ENCODE measurements at regions not wholly inside any gene's neighbourhood (a gene's known extent, or its start where the extent isn't known, plus 50 kb on each side); places are given as distances from the start of the nearest gene placed in this dataset.

DNA sequence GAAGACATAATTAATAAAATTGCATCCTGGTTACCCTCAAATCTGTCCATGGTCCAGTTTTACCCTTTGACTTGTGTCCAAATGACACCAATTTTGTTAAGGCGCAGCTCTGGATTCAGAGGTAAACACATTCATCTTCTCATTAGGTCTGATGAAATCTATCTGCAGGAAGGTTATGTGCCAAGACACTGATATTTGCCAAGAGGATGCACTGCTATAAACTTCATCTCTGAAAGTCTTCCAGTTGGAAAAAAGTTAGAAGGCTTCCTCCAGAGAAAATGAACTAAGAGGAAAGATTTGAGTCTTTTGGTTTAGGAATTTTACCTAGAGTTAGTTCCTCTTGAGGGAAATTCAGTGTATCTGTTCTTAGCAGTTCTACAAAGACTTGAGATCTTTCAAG is 717.8 kb downstream of the DTWD2 start (continued):
- TF ChIP-seq ZNF423 (CRISPR knock-in tag; IDR thresholded peaks at IDR 0.05) (no peak), OVOL2 (CRISPR knock-in tag; IDR thresholded peaks at IDR 0.05; ENCODE audit: borderline replicate concordance) (no peak)
- TF ChIP-seq, protein P1, sequence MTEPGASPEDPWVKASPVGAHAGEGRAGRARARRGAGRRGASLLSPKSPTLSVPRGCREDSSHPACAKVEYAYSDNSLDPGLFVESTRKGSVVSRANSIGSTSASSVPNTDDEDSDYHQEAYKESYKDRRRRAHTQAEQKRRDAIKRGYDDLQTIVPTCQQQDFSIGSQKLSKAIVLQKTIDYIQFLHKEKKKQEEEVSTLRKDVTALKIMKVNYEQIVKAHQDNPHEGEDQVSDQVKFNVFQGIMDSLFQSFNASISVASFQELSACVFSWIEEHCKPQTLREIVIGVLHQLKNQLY (CRISPR knock-in tag; IDR thresholded peaks at IDR 0.05), result no peak

DNA sequence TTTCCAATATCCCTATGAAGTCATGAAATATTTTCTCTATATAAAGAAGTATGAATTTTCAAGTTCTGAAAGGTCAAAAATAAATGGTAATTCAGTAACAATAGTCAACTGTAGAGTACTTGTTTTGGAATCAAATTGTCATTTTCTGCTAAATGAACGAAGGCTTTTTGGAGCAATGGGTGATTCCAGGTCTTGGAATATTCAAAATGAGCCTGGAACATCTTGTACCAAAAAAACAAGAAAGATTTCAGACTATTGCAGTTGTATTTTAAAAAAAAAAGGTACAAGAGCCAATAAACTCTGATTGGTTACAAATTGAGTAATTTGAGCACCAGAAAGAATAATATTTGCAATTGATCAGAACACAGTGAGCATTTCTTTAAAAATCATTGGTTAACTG is 730.1 kb downstream of the DTWD2 start:
- no peak overlapping the region for H3K27ac Mint-ChIP-seq
- no peaks in the 10 kb centered on the region for H3K4me1 Mint-ChIP-seq
- no peaks in the 10 kb centered on the region for H3K27me3 Mint-ChIP-seq (ENCODE audit: low read depth)
- CTCF ChIA-PET, result no interaction called here
- POLR2A ChIA-PET, result no interaction called here
- no peaks in the 10 kb centered on the region for H3K9me3 Mint-ChIP-seq
- no peaks in the 10 kb centered on the region for H3K36me3 Mint-ChIP-seq
- DNase-seq (ENCODE audit: low spot score), result no peak
- TF ChIP-seq GABPB1 (CRISPR knock-in tag; IDR thresholded peaks at IDR 0.05) (no peak), ATF1 (CRISPR knock-in tag; IDR thresholded peaks at IDR 0.05) (no peak), IRF2 (CRISPR knock-in tag; IDR thresholded peaks at IDR 0.05; ENCODE audit: borderline replicate concordance, low read depth) (no peak), TEAD1 (CRISPR knock-in tag; IDR thresholded peaks at IDR 0.05) (no peak), MXD4 (CRISPR knock-in tag; IDR thresholded peaks at IDR 0.05; ENCODE audit: borderline replicate concordance) (no peak), NR2C2 (CRISPR knock-in tag; IDR thresholded peaks at IDR 0.05) (no peak), NFYB (CRISPR knock-in tag; conservative IDR thresholded peaks at IDR 0.05; ENCODE audit: low read depth) (no peak), ZNF232 (CRISPR knock-in tag; IDR thresholded peaks at IDR 0.05) (no peak)
- TF ChIP-seq, protein P2, sequence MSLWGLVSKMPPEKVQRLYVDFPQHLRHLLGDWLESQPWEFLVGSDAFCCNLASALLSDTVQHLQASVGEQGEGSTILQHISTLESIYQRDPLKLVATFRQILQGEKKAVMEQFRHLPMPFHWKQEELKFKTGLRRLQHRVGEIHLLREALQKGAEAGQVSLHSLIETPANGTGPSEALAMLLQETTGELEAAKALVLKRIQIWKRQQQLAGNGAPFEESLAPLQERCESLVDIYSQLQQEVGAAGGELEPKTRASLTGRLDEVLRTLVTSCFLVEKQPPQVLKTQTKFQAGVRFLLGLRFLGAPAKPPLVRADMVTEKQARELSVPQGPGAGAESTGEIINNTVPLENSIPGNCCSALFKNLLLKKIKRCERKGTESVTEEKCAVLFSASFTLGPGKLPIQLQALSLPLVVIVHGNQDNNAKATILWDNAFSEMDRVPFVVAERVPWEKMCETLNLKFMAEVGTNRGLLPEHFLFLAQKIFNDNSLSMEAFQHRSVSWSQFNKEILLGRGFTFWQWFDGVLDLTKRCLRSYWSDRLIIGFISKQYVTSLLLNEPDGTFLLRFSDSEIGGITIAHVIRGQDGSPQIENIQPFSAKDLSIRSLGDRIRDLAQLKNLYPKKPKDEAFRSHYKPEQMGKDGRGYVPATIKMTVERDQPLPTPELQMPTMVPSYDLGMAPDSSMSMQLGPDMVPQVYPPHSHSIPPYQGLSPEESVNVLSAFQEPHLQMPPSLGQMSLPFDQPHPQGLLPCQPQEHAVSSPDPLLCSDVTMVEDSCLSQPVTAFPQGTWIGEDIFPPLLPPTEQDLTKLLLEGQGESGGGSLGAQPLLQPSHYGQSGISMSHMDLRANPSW (CRISPR knock-in tag; conservative IDR thresholded peaks at IDR 0.05; ENCODE audit: low read depth), result no peak
- TF ChIP-seq, protein P3, sequence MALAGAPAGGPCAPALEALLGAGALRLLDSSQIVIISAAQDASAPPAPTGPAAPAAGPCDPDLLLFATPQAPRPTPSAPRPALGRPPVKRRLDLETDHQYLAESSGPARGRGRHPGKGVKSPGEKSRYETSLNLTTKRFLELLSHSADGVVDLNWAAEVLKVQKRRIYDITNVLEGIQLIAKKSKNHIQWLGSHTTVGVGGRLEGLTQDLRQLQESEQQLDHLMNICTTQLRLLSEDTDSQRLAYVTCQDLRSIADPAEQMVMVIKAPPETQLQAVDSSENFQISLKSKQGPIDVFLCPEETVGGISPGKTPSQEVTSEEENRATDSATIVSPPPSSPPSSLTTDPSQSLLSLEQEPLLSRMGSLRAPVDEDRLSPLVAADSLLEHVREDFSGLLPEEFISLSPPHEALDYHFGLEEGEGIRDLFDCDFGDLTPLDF (CRISPR knock-in tag; IDR thresholded peaks at IDR 0.05), result no peak
- no peak for ATAC-seq
- H3K4me3 Mint-ChIP-seq, result no peak overlapping the region

DNA sequence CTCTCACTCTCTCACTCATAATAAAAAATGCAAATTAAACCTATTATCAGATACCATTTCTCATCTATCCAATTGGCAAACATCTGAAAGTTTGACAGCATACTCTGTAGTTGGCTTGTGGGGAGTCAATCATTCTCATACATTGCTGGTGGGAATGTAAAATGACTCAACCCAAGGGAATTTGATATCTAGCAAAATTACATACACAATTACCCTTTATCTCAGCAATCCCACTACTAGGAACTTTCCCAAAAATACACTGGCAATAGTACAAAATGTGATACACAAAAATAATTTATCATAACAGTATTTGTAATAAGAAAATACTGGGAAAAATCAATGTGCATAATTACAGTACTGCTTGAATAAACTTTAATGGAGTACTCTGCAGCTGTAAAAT is 731.3 kb downstream of the DTWD2 start:
- Mint-ChIP-seq H3K9me3 (peaks cover 1% of the 10 kb centered on the region), H3K27ac (no peak overlapping the region), H3K4me1 (no peaks in the 10 kb centered on the region), H3K4me3 (no peak overlapping the region), H3K27me3 (ENCODE audit: low read depth) (no peaks in the 10 kb centered on the region), H3K36me3 (no peaks in the 10 kb centered on the region)
- no peak for TF ChIP-seq HMGA2 (CRISPR knock-in tag; IDR thresholded peaks at IDR 0.05)
- TF ChIP-seq OVOL2 (CRISPR knock-in tag; IDR thresholded peaks at IDR 0.05; ENCODE audit: borderline replicate concordance), result no peak
- TF ChIP-seq, protein P4, sequence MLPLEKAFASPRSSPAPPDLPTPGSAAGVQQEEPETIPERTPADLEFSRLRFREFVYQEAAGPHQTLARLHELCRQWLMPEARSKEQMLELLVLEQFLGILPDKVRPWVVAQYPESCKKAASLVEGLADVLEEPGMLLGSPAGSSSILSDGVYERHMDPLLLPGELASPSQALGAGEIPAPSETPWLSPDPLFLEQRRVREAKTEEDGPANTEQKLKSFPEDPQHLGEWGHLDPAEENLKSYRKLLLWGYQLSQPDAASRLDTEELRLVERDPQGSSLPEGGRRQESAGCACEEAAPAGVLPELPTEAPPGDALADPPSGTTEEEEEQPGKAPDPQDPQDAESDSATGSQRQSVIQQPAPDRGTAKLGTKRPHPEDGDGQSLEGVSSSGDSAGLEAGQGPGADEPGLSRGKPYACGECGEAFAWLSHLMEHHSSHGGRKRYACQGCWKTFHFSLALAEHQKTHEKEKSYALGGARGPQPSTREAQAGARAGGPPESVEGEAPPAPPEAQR (CRISPR knock-in tag; IDR thresholded peaks at IDR 0.05), result no peak
- TF ChIP-seq KAT7 (CRISPR knock-in tag; IDR thresholded peaks at IDR 0.05; ENCODE audit: borderline replicate concordance), result no peak
- ChIA-PET CTCF (no interaction called here), POLR2A (no interaction called here)
- no peak for DNase-seq (ENCODE audit: low spot score)
- no peak for ATAC-seq
